ENCODE measurements at regions not wholly inside any gene's neighbourhood (a gene's known extent, or its start where the extent isn't known, plus 50 kb on each side); places are given as distances from the start of the nearest gene placed in this dataset.
A peak's percentile ranks its signal among the peaks of the same experiment; 100 is the strongest.
"Not testable (repeated sequence)": the region's sequence is repeated elsewhere in the genome, so short reads cannot be mapped to it uniquely, and the experiment has no call there.

DNA sequence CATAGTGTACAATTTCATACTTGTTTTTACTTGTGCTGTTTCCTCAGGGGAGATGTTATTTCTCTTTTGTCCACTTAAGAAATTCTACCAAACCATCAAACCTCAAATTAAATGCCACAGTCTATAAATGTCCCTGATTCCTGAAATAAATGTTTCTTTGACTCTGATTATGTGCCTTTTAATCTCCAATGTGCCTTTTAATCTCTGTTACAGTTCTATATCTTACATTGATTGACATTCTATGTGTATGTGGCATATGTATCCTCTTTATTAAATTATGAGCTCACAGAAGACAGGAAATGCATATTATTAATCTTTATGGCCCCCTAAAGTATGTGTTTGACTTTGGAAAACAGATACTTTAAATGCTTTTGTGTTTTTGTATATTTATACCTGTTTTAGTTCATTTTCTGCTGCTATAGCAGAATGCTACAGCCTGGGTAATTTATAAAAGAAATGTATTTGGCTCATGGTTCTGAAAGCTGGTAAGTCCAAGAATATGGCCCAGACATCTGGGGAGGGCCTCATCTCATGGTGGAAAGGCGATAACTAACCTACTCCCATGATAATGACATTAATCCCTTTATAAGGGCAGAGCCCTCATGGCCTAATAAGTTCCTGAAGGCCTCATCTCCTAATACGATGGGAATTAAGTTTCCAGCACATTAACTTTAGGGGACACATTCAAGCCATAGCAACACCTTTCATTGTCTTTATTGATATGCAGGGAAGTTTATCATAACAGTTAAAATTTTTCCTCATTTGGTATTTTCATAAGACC is 403.9 kb downstream of the LIG4 start:
- no peak for DNase-seq

DNA sequence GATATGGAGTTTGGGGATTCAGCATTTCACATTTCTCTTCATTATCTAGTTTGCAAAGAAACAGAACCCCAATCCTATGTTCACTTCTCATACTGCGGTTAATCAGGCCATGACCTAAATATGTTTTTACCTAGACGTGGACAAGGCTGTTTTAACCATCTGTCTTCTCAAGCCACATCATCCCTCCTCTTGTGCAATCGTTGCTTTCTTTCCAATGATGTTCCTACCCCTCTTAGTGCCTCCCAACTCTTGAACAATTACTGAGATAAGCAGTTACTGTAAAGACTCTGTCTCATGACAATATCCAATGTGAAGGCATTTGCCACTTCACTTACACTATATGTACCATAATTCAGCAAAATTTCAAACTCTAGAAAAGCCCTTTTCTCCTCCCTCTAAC is 406.2 kb downstream of the LIG4 start:
- no peak for DNase-seq

DNA sequence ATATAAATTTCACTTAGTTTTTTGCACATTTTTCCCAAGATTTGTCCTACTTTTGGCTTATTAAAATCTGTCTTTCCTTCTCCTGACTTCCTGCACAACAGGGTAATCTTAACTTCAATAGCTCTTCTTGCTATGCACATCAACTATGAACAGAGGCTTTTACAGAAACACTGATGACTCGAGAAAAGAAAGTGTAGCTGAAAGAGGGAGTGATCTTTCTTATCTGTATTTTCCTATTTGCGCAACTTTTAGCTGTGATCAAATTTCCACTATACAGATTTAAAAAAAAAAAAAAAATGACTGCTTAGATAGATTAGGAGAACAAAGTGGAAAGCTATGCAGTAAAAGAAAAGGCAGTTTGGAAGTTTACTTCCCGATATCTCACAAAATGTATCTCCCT is 406.9 kb downstream of the LIG4 start:
- no peak for DNase-seq

DNA sequence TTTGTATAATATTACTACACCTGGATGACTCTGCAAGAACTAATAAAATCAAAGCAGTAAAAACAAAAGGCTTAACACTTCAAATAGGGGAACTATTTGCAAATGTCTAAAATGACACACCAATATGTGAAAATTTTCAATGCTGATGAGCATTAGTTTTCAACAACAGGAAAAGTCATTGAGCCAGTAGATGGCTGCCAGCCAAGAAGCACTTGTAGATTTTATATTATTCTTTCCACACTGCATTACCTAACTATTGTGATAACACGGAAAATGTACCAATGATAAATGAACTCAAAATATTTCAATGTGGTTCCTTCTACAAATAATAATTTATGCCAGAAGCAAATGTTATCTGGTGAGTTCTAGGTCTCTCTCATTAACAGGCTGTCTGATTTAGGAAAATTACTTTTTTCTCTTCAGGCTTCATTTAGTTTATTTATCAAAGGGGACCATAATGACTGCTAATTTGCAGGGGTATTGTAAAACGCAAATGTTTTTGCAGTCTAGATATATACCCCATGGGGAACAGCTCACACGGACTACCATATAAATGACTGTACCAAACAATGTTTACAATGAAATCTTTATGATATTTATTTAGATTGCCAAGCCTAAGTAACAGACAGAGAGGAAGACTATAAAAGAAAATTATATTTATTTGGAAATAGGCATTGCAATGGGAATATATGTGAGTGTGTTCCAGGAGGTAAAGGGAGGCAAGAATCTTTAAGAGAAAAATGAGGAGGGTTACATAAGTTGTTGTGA is 407.8 kb downstream of the LIG4 start:
- DNase-seq: no peak

DNA sequence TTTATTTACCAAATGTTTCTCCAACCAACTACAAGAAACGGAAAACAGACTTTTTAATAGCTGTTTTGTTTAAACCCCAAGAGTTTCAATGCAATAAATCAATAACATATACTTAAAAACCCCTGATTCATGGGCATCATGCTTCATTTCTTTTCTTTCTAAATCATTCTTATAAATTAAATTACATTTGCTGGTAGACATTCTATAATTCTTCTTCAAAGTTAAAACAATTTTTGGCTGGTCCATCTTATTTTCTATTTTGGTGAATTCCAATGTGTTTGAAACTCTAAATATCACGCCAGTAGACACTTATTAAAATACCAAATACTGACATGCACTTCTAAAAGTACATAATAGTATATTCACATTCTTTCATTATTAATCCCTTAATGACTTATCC is 408.6 kb downstream of the LIG4 start:
- no peak for DNase-seq

DNA sequence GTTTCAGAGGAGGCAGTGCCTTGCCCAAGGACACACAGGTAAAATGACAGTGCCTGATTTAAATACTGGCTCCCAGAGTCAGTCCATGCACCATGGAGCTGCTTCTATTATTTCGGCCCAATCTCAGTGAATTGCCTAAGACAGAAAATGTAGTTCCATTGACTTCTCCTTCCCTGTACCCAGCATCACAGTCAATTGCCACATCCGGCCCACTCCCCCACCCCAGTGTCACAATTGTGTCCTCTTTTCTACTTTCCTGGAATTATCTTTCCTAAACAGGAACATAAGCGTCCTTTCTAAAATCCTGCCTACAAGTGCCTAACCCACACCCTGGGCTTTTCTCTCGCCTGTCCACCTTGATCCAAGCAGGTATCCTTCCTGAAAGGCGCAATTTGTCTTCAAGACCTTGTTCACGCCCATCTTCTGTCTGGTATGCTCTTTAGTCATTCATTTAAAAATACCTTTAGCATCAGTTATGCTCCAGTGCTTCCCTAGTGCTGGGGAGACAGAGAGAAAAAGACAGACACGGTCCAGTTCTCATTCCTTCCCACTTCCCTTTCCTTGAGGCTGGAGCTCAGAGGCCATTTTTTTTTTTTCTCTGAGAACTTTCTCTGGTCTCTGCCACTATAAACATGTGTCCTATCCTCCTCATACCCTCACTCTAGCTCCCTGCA is 411.4 kb downstream of the LIG4 start:
- no peak for DNase-seq

DNA sequence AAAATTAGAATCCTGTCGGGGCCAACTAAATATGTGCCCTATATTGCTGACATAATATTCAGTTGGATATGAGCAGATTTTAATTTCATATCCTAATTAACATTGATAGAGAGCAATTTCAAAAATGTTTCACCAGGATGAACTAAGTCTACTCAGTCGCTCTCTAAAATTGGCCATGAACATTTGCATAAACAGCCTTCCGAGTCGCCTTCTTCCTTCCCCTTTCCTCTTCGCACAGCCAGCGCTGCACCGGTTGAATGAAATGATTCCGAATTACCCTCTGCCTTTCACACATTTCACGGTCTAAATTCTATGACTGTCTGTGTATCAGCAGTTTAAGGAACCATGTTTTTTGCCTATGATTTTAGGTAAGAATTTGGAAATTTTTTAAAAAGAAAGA is 413.7 kb downstream of the LIG4 start:
- no peak for DNase-seq

DNA sequence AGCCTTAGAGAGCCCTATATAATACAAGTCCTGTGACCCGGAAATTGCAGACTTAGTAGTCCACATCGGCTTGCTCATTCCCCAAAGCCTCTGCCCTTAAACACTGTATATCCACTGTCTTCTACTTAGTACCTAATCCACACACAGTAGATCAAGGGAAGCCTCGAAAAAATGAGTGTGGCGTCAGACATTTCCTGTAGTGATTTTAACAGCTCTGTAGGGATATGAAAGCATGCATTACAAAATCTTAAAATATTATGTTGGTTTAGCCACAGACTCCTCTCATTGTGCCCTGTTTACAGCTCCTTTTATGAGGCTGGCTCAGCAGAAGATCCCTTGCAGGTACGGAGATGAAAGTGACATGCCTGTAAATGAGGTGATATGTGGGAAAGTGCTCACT is 416.3 kb downstream of the LIG4 start:
- no peak for DNase-seq

DNA sequence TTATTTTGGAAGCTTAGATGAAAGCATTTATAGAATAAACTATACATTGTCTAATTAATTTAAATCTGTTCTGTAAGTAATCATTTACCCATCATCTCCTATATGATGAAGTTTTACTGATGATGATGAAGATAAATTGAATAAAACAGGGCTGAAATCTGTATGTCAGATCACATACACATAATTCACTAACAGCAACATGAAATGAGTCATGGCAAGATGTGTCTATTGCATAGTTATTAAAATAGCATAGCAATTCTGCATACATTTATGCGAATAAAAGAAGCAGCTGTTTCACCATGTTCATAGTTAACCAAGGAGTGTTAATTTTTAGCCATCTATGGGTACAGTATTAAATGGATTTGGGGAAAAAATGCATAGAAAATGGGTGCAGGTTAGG is 424.9 kb downstream of the LIG4 start:
- DNase-seq: no peak

DNA sequence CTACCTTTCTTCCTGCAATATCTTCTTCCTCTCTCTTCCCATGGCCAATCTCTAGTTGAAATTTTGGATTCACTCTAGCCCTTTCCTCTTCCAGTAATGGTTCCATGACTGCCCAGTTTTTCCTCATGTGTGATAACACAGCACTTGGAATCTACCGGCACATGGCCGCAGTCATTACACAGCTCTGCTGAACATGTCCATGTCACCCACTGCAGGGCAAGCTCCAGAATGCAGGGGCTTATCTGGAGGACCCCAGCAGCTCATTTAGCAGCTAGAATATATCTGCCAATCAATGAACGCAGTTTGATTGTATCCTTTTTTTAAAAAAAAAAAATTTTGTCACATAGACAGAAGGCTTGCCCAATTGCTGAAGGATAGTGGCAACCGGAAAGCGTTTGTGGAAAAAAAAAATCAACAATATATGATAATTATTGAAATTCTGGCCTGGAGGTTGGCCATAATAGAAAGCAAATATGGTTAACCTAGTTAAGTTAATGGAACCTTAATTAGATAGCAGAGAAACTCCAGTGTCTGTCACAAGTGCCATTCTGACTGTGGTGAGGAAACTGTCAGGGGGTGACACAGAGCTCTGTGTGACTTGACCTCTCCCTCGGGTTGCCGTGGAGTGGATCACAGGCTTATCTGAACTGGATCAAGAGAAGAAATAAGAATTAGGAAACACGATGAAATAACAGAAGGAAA is 426.7 kb downstream of the LIG4 start:
- DNase-seq: no peak

DNA sequence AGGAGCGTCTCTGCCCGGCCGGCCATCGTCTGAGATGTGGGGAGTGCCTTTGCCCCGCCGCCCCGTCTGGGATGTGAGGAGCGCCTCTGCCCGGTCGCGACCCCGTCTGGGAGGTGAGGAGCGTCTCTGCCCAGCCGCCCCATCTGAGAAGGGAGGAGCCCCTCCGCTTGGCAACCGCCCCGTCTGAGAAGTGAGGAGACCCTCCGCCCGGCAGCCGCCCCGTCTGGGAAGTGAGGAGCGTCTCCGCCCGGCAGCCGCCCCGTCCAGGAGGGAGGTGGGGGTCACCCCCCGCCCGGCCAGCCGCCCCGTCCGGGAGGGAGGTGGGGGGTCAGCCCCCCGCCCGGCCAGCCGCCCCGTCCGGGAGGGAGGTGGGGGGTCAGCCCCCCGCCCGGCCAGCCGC is 432.7 kb downstream of the LIG4 start:
- DNase-seq: not testable (repeated sequence)

DNA sequence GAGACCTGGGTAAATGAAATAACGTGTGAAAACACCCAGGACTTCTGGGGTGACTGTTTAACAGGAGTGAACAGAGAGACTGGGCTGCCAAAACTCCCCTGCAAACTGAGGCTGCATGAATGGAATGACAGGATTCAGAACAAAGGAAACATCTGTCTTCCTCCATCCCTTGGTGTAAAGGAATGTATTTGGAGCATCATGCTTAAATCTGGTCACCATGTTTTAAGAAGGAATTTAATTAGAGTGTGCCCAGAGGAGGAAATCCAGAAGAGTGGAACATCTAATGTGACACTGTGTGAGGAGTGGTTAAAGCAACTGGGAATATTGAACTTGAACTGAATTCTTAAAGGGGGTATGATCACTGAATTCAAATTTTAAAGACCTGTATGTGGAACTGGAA is 437.2 kb downstream of the LIG4 start:
- no peak for DNase-seq

DNA sequence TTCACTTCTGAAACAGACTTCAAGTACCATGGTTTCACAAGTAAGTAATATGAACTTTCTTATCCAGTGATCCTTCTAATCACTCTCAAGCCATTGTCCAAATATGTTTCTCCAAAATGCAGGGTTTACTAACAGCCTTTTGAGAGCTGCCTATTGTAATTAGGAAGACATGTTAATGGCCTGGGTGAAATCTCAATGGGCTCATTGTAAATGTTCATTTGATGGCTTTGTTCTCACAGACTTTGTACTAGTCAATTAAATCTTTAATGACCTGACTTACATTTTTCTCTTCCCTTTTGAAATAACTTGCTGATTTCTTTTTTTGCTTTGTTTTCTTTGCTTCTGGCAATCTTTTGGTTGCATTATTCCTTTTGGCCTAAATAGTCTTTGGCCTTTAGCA is 444.8 kb downstream of the LIG4 start:
- no peak for DNase-seq

DNA sequence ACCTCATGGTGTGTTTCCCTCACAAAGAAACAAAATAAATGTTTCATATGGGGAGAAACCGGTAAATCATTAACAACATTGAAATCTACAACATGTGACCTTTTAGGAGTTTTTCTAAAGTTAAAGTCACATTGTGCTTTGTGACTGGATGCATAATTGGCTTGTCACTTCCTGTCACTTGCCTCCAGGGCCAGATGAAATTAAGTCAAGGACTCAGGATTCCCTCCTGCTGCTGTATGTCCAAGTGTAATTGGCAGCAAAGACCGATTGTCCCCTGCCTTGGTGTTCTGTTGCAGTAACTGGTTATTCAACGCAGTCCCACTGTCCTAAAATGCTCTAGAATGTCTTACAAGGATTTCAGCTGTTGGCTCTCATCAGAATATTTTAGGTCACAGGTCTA is 448.2 kb downstream of the LIG4 start:
- no peak for DNase-seq

DNA sequence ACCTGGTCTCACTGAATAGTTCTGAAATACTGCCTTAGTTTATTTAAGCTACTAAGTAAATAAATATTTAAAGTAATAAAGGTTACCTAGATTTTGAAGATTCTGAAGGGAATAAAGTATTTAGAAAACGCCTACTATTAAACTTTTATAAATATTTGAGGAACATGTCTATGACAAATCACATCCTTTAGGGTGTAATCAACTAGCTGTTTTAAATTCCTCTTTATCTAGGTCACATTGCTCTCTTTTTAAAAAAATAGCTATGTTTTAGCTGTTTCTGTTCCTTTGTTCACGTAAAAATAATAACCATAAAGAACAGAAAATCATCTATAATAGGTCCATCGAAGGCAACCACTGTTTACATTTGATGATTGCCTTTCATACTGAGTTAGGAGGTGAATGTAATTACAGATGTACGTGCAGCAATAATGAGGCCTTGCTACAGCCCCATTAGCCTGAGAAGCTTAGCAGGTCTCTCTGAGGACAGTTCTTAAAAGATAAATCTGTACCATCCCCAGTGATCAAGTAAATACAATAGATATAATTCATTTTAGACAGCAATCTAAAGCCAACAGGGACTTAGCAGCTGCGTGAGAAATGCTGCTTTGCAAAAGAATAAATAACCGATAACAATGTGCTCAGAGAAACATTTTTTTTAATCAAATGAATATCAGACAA is 449.5 kb downstream of the LIG4 start:
- DNase-seq: no peak

DNA sequence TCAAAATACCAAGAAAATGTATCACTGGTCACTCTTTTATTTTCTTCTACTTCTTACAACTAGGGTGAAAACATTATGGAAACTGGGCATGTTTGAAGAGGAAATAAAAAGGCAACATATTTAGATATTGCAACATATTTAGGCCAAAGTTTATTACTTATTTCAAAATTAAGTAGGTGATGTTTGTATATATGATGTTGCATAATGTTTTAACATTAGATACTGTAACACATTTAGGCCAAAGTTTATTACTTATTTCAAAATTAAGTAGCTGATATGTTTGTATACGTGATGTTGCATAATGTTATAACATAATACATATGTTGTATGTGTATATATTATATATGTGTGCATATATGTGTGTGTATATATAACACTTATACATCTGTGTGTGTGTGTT is 451.3 kb downstream of the LIG4 start:
- no peak for DNase-seq

DNA sequence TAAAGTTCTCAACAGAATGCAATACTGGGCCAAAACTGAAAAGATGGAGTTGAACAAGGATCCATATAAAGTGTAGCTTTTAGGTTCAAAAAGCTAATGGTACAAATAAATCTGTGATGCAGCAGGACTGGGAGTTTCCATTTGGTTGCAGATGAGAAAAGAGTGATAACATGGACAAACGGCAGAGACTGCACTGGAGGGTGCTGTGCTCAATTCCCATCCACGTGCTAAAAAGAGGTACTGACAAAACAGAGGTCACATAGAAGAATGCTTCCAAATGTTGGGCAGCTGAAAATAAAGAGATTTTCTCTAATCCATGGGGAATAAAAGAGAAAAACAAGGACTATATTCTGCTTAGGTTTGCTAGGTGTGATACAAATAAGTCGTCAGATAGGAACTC is 461.6 kb downstream of the LIG4 start:
- no peak for DNase-seq

DNA sequence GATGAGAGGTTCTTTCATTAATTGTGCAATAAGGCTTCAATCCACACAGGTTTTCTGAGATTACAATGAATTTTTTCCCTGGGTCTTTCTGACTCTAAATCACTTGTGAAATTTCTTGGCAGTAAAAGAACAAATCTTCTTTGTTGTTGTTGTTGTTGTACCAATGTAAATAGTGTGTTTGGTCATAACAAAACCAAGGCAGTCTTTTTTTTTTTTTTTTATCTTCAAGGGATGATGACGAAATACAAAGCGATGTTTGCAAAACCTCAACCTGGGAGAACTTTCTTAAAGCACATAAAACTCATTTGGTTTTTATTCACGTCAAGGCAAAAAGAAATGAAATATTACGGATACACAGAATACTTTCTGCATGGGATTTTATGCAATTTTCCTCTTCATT is 462.0 kb downstream of the LIG4 start:
- DNase-seq: no peak

DNA sequence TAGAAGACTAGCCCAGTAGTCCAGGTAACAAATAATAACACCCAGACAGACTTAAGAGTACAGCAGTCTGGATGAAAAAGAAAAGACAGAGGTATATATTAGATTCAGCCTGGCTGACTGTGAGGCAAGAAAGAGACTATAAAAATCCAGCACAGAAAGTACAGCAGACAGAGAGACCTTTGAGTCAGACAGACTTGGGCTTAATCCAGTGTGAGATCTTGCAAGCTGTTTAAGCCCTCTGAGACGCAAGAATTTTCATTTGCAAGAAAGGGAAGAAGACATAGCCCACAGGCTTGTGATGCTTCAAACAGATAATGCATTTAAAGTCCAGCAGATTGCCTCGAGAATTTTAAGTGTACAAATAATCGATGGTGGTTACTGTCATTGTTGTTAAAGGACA is 471.4 kb downstream of the LIG4 start:
- DNase-seq: peak in 1 of 2 donors; percentile 35

DNA sequence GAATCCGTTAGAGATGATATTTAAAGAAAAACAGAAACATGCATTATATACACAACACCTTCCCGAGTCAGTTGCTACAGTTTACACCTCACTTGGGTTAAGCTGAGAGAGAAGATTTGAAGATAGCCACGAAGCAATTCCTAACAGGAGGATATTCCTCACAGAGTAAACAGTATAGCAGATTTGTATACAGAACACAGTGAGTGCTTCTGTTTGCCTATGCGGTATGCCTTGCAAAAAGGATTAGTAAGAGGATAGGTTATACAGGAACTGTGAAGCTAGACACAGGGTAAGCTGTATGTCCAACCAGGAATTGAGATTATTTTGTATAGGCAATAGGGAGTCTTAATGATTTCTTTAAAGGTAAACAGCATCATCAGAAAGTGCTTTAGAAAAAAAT is 471.8 kb downstream of the LIG4 start:
- no peak for DNase-seq

DNA sequence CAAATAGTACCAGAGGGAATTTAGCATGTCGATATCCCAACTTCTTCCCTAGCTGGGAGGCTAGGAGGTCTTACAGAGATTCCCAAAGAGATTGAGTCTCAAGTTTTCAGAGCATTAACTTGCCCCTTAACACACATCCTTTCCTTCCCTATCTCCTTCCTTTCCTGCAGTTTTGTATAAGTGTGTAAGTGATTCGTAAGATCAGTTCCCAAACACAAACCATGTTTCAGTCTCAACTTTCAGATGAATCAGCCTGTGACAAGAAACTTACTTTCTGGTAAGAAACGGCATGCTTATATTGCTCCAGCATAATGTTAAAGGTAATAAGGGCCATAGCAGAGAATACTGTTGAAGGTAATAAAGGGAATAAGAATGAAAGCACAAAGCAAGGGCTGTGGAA is 472.2 kb downstream of the LIG4 start:
- DNase-seq: no peak

DNA sequence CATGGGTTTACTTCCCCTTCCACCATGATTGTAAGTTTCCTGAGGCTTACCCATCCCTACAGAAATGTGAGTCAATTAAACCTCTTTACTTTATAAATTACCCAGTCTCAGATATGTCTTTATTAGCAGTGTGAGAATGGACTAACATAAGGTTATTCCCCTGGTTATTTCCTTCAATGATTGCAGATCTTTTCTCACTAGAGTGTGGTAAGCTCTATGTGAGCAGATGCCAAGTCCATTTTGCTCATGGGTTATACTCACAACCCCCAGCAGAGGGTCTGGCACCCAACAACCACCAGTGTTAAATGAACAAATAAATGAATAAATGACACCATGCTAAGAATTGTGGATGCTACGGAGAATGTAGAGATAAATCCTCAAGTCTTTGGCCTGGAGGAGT is 472.8 kb downstream of the LIG4 start:
- no peak for DNase-seq

DNA sequence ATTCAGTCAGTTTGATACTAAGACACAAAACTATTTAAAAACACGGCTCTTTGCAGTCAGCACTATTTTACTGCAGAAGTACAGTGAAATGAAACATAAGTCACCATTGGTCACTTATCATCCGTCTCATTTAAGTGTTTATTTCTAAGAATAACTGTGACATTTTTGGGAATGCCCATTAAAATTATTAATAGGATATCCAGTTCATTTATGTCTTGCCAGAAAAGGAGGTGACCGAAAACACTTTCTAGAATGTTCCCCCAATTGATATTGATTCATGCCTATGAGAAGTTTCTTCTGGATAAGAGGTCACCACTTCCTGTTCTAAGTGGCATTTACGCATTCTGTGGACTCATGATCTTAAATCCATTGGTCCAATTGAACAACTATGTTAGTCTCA is 477.3 kb downstream of the LIG4 start:
- DNase-seq: no peak
